ENCODE measurements at regions not wholly inside any gene's neighbourhood (a gene's known extent, or its start where the extent isn't known, plus 50 kb on each side); places are given as distances from the start of the nearest gene placed in this dataset.

DNA sequence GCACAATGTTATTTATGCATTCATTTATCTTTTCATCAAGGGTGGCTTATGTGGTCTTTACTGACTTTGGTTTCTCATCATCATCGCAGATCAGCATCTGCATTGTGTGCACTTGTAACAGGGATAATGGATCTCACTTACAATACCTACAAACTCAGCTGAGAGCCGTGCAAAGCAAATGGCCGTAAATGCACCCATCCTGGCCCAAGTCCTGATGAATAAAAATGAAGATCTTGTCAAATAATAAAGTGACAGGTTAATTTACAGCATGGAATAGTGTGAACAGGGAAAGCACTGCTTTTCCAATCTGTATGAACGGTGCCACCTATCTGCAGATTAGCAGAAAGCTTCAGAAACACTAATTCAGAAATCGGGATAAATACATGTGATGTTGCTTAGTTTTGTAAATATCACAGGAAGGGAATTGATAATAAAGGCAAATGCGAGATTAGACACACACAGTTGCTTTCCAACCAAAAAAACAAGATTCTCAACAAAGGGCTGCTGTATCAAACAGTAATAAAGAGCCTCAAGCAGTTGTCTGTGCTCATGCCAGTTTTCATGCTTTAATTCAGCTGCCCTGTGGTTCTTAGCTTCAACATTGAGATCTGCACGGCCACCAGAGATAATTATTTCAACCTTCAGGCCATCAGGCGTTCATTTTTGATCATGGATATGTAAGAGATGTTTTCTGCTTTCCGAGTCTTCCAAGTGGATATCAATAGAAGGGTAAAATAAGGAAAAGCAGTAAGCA, 153.4 kb upstream of the POU5F2 start (continued):
- TF ChIP-seq, protein P1, sequence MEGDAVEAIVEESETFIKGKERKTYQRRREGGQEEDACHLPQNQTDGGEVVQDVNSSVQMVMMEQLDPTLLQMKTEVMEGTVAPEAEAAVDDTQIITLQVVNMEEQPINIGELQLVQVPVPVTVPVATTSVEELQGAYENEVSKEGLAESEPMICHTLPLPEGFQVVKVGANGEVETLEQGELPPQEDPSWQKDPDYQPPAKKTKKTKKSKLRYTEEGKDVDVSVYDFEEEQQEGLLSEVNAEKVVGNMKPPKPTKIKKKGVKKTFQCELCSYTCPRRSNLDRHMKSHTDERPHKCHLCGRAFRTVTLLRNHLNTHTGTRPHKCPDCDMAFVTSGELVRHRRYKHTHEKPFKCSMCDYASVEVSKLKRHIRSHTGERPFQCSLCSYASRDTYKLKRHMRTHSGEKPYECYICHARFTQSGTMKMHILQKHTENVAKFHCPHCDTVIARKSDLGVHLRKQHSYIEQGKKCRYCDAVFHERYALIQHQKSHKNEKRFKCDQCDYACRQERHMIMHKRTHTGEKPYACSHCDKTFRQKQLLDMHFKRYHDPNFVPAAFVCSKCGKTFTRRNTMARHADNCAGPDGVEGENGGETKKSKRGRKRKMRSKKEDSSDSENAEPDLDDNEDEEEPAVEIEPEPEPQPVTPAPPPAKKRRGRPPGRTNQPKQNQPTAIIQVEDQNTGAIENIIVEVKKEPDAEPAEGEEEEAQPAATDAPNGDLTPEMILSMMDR (IDR thresholded peaks at IDR 0.05; ENCODE audit: control extremely low read depth in 1 of 3, insufficient read depth in 1 of 3, low read depth in 1 of 3, low read length in 3 of 3), result peak in 2 of 3 experiments; percentile 30 to 56; a peak in 2 of 4 replicates

Measured in H1 (cell line).